GM18505 (cell line): ENCODE measurements at regions not wholly inside any gene's neighbourhood (a gene's known extent, or its start where the extent isn't known, plus 50 kb on each side); places are given as distances from the start of the nearest gene placed in this dataset.

Experiments used
- ATAC-seq: cut with Tn5 transposase; IDR thresholded peaks from one replicate; pipeline ENCODE4 v1.9.1; 2021; ENCODE audit not compliant: unreplicated experiment
- POLR2A ChIP-seq: IDR thresholded peaks from 4 replicates; pipeline ENCODE4 v1.6.1; 2011; ENCODE audit warnings: borderline replicate concordance; ENCODE audit not compliant: insufficient read depth, insufficient read length; ENCODE audit errors: extremely low read depth

DNA sequence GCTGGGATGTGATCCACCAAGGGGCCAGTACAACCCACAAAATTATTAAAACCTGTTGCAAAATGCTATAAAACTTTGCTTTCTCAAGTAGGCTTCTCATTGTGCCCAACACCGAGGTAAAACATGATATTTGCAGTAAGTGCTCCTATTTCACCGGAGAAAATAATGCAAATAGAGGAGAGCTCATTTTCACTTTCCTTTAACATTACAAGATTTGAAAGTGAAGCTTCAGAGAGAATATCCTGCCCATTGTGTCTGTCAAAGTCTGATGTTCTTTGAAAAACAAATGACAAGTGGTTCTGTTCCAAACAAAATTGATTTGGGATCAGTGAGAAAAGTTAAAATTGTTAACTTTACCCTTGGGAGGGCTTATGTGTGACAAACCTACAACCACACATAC is 287.1 kb downstream of the KCNN2 start:
- no peak for ATAC-seq
- no peak for TF ChIP-seq POLR2A

DNA sequence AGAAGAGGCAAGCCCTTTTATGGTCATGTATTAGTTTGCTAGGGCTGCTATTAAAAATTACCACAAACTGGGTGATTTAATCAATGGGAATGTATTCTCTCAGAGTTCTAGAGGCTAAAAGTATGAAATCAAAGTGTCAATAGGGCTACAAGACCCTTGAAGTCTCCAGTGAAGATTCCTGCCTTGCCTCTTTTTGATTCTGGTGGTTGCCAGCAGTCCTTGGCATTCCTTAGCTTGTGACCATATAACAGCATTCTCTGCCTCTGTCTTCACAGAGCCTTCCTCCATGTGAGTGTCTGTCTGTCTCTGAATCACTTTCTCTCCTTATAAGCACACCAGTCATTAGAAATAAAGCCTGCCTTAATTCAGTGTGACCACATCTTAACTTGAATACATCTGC is 282.7 kb downstream of the KCNN2 start:
- no peak for ATAC-seq
- TF ChIP-seq POLR2A, result no peak

DNA sequence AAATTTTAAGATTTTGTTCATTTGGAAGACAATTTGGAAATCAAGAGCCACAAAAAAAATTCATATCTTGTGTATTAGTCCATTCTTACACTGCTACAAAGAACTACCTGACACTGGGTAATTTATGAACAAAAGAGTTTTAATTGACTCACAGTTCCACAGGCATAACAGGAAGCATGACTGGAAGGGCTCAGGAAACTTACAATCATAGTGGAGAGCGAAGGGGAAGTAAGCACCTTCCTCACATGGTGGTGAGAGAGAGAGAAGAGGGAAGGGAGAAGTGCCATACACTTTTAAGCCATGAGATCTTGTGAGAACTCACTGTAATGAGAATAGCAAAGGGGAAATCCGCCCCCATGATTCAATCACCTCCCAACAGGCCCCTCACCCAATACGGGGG is 274.4 kb downstream of the KCNN2 start:
- TF ChIP-seq POLR2A, result no peak
- no peak for ATAC-seq

DNA sequence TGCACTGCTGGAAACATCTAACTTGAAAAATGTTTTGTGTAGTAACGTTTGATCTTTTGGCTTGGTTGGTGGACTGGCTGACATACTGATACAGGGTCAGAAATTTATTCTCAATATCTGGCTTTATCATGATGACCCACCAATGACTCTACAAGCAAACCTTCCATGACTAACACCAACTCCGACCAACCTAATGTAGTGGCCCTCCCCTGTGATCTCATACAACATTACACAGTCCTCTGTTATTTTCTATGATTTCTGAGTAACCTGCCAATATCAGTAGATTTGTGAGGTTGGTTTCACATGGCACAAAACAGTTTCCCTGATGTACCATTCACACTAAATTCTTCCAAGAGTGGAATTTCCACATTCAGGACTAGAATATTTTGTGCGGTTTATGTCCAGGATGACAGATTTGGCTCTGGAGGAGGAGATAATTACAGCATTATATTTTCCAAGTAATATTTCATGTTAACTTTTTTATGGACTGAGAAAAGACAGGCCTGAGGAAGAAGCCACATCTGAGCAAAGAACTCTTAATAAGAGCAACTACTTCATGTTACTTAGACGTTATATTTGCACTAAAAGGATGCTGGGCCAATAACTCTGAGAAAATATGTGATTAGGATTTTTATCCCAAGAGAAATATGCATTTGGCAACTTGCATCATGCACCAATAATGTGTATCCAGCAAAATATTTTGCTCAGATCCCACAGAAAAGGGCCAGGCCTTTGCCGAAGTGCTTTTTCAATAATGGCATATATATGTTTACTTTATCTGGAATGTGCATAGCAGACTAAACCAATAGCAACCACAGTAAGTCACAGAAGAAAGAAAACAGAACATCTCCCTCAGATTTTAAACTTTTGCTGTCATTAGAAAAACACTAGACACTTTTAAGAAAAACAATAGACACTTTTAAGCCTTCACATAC is 273.4 kb downstream of the KCNN2 start:
- no peak for ATAC-seq

DNA sequence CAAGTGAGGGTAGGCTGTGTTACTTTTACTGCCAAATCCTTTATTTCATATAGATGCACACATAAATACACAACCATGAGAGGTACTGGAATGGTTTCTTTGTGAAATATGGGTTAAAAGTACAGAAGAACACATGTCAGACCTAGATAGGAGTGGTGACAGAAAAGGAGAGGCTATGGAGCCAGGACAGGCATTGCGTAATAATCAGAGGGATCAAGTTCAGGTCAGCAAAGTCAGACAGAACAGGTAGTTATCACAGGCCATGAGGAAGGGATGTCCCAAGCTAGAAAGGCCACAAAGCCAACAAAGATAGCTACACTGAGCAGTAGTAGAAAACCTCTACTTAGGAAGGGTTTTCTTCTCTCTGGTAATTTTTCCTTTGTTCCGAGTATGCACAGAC is 272.6 kb downstream of the KCNN2 start:
- no peak for TF ChIP-seq POLR2A
- no peak for ATAC-seq

More for the DNA sequence above, 273.4 kb downstream of the KCNN2 start:
- no peak for TF ChIP-seq POLR2A

DNA sequence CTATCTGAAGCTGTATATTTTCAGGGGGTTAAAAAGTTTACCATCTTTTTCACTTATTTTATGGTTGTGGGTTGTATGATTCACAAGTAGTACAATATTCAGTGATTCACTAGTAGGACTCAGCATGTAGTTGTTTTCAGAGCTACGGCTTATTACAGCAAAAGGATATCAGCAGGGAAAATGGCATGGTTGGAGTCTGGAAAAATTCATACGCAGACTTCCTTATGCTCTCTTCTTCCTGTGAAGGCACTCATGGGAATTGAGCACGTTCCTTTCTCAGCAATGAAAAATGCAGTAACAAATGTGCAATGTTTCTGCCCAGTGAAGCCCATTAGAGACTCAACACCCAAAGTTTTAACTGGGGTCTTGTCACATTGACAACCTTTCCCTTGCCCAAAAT is 250.5 kb downstream of the KCNN2 start:
- ATAC-seq, result no peak
- no peak for TF ChIP-seq POLR2A

DNA sequence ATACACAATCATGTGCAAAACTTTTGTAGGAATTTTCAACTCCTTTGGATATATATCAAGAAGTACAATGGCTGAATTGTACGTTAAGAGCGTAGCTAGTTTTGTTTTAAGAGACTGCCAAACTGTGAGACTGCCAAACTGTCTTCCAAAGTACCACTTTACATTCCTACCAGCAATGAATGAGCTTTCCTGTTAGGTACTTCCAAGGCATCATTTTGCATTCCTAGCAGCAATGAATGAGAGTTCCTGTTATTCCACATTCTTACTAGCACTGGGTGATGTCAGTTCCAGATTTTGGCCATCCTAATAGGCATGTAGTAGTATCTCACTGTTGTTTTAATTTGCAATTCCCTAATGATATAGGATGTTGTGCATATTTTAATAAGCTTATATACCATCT is 219.3 kb downstream of the KCNN2 start:
- no peak for TF ChIP-seq POLR2A

DNA sequence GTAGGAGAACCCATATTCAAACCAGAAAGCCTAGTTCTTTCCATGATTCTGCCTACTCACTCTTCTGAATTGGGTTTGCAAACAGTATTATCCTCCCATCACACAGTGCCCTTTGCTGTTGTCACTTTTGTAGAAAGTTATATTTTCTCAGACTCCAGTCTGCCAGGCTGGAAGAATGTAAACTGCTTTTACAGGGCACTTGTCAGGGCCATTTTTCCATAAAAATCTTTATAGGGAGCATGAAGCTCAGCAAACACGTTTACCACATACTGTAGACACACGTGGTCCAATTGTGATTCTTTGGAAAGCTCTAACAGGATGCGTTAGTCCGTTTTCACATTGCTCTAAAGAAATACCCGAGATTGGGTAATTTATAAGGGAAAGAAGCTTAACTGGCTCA is 204.0 kb downstream of the KCNN2 start:
- TF ChIP-seq POLR2A, result no peak
- no peak for ATAC-seq

More for the DNA sequence above, 219.3 kb downstream of the KCNN2 start:
- no peak for ATAC-seq

DNA sequence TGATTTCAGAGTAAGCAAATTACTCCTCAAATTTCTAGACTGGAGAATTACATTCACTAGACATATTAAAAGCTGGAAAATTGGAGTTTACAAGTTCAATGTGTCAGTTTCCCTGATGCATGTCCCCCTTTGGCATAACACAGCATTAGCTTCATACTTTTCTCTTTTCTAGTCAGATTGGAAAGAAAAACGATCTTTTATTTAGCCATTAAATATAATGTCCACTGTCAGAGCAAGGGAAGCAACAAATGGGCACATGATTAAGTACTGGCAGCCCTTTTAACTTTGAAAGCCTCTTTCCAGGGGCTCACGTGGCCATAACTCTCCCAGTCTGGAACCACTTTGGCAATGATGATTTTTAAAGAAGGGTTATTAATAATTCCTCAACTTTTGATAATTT is 203.3 kb downstream of the KCNN2 start:
- no peak for ATAC-seq
- no peak for TF ChIP-seq POLR2A

DNA sequence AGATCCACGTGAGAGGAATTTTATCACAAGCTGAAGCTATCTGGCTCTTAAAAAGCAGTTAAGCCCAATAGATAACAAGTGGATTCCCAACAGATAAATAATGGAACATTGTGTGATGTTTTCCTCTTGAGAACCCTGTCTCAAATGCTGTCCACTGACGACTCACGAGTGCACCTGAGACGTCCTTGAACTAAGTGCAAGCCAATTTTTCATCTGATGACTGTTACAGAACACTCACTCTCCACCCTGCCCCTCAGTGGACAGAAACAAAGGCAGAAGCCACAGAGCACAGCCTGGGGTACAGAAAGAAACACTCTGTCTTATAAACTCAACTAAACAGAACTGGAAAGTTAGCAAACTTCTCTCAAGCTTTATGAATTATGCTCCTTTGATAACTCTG is 199.5 kb downstream of the KCNN2 start:
- ATAC-seq, result no peak
- TF ChIP-seq POLR2A, result no peak
